HG03432 (cell line): ENCODE measurements at regions not wholly inside any gene's neighbourhood (a gene's known extent, or its start where the extent isn't known, plus 50 kb on each side); places are given as distances from the start of the nearest gene placed in this dataset.

Experiments
- ATAC-seq: cut with Tn5 transposase; IDR thresholded peaks from one replicate; pipeline ENCODE4 v1.9.1; 2021; ENCODE audit warnings: mild to moderate bottlenecking, moderate library complexity; ENCODE audit not compliant: unreplicated experiment

DNA sequence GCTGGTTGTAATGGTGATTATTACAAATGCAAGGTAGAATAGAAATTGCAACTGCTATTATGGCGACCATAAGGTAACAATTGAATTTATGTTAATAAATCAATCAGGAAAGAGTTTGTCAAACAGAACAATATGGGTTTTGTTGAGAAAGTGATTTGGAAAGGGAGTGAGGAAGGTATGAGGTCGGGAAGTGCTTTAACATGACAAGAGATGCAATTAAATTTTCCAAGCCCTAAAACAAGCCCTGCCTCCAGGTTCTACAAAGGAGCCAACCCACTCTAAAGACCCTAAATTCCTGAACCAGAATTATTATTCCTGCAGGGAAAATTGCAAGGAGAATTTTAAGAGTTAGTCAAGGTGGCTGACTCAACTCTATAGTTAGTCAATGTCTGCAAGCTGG lies 363.7 kb downstream of the BMPER start:
- no peak for ATAC-seq

DNA sequence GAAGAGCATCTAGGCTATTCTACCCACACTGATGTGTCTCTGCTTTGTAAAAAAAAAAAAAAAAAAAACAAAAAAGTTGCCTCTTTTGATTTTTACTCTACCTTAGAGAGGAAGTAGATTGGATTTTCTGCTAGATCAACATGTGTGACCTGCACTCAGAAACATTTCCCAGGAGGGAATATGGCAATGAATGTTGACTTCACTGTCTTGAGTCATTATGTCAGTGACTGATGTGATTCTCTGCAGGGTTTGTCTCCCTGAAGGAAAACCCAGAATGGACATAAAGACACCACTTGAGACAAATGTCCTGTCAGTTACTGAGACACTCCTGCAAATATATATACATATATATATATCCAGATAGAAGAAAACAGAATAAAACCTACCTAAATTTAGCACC lies 370.3 kb downstream of the BMPER start:
- ATAC-seq = no peak

DNA sequence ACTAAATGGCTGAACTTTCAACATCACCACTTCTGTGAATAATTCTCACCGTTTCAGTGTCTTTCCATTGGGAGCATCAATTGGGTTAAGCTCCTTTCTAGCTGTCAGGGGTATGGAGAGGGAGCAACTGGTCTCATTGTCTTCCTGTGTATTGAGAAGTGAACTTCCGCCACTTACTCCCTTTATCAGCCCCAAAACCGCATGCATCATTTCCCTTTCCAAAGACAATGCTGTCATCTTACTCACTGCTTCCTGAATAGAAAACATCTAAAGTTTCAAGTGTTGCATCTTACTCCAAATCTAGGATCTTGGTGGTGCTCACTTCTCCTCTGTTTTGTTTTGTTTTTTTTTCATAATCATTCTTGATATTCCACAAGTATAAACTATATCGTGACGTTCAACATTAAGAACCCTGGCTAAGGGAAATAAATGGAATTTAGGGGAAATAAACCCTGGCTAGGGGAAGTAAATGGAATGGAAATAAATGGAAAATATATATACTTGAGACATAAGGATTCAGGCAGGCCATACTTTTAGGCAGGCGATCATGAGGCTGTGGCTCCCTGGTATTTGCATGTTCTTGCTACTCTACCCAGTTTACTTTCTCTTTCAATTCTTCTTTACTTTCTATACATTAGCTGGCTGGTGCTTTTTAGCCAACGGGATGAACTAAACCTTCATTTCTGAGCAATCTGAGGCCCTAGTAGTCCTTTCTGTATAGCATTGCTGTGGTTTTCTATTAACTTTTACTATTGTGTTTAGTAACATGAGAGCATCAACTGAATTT lies 371.9 kb downstream of the BMPER start:
- peak; percentile 87 for ATAC-seq

DNA sequence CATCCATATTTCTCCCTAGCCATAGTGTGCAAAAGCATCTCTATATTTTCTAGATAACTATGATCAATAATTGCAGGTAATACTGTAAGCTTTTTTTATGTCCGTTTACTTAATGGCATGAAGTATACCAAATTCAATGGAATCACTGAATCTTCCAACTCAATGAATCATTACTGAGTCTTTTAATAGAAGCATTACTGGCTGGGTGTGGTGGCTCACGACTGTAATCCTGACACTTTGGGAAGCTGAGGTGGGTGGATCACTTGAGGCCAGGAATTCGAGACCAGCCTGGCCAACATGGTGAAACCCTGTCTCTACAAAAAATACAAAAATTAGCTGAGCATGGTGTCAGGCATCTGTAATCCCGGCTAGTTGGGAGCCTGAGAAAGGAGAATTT lies 372.5 kb downstream of the BMPER start:
- no peak for ATAC-seq

DNA sequence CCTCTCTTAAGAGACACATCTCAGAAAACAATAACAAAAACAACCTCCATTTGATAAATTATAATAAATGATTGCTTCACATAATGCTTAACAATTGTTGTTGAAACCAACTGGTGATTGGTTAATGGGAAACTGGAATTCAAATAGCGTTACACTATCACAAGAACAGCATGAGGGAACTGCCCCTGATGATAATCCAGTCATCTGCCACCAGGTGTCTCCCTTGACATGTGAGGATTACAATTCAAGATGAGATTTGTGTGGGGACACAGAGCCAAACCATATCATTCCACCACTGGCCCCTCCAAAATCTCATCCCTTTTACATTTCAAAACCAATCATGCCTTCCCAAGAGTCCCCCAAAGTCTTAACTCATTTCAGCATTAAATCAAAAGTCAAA lies 375.9 kb downstream of the BMPER start:
- no peak for ATAC-seq

DNA sequence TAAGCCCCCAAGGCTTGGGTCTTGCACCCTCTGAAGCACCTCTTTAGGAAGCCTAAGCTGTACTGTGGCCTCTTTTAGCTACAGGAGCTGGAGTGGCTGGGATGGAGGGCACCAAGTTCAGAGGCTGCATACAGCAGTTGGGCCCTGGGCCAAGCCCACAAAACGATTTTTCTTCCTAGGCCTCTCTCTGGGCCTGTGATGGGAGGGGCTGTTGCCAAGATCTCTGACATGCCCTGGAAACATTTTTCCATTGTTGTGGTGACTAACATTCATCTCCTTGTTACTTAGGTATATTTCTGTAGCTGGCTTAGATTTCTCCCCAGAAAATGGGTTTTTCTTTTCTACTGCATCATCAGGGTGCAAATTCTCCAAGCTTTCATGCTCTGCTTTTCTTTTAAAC lies 375.7 kb upstream of the NPSR1 start:
- ATAC-seq = no peak

DNA sequence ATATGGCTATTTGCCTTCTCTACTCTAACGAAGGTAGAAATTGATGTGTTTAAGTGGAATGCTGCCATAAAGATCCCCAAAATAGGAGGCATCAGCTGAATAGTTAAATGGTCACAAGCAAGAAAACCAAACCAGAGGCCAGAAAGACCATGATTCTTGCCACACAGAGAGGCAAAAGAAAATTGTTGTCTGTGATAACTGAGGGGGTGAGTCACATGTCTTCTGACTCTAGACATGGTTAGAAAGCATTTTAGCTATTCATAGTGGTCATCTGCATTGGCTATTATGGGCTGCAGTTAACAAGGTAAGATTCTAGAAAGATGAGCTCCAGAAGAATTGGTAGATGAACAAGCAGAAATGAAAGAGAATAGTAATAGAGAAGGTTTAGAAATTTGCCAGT lies 361.4 kb upstream of the NPSR1 start:
- no peak for ATAC-seq

DNA sequence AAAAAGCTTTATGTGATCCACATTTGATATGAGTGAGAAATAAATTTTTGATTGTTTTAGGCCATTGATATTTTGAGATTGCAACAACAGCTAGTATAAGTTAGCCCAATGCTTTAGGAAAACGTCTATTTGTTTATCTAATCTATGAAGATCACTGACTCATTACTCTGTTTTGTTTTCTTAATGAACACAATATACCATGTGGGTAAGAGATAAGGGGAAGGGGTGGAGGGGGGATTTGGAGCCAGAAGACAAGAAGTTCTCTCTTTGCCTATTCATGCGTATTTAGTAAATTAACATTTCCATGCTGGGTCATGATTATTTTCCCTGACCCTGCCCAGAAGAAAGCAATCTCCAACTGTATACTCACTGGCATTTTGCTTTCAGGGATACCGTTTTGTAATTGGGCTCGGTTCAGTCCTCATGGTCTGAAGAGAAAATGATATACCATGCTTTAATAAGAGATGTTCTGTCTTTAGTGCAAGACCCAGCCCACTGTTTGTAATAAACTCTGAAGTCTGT lies 359.5 kb upstream of the NPSR1 start:
- no peak for ATAC-seq

DNA sequence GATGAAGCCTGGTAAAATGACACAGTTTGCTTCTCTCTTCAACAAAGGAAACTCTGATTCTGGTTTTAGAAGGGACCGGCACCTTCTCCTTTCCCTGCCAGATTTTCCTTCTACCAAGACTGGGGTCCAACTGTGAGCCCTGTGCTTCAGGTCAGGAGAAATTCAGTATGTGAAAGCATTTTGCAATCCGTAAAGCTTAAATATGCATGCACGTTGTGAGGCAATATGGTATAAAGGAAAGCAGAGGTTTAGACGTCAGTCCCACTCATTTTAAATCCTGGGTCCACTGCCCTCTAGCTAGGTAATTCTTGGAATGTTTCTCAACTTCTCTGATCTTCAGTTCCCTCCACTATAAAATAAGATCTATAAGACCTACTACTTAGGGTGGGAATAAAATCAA lies 359.0 kb upstream of the NPSR1 start:
- no peak for ATAC-seq

DNA sequence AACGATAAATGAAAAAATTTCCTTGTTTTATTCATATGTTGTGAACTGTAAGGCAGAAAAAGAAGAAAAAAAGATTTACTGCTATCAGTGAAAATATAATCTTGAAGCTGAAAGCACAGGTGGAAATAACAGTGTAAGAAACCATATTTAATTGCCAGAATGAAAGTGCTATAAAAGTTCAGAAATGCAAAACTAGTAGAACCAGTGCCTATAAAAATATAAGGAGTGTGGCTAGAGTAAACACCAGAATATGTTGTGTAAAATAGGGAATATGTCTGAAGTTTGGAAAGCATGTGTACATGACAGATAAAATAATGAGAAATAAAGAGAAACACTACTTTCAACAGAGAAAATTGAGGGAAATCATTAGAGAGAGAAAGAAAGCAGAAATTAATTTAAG lies 350.5 kb upstream of the NPSR1 start:
- no peak for ATAC-seq

DNA sequence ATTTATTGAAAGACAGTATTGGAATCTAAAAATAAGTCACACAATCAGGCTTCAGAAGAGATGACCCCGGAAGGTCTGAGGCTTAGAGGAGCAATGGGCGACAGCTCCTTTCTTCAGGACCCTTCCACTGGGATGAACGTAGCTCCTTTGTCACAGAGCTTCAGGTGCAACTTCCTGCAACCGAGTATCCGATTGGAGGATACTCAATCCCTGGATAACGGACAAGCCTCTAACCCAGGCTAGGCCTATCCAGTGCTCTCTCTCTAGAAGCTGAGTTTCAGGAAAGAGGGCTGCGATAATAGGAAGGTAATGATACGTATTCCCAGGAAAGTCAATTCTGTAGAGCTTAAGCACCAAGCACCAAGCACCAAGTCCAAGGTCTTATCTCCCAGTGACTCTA lies 349.4 kb upstream of the NPSR1 start:
- ATAC-seq = no peak

DNA sequence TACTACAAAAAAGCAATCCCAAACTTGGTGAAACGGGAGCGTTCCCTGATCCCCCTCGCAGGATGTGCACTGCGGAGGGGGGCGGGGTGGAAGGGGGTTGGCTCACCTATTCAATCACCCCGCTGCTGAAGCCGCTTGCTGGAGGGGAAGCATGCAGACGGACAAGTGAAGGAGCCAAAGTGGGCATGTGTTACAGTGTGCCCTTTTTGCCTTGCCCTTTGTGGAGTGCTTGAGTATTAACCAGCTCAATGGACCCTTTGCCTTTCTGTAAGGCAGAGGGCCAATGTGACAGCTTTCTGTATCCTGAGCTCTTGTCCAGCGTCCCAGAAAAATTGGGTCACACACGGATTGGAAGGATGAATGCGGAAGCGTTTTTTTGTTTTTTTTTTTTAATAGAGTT lies 348.9 kb upstream of the NPSR1 start:
- ATAC-seq = no peak

DNA sequence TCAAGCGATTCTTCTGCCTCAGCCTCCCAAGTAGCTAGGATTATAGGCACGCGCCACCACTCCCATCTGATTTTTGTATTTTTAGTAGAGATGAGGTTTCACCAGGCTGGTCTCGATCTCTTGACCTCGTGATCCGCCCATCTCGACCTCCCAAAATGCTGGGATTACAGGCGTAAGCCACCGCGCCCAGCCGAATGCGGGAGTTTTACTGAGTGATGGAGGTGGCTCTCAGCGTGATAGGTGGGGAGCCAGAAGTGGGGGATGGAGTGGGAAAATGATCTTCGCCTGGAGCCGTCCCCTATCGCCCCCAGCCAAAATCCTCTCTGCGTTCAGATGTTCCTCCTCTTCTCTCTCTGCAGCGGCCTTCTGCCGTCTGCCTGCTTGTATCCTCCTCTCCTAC lies 348.4 kb upstream of the NPSR1 start:
- ATAC-seq = no peak

DNA sequence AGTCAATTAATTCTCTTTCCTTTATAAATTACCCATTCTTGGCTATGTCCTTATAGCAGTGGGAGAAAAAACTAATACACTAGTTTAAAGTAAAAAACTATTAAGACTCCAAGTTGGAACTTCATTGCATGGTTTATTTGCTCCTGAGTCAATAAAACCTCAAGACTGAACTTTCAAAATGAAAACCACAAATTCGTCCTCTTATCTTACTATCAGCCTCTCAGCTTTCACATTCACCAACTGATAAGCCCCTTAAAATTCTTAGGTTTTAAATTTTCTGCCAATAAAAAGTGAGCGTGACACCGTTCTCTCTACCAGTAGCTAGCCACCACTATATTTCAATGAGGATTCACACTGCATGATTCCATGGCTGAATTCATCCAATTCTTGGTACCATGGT lies 346.4 kb upstream of the NPSR1 start:
- ATAC-seq = no peak

DNA sequence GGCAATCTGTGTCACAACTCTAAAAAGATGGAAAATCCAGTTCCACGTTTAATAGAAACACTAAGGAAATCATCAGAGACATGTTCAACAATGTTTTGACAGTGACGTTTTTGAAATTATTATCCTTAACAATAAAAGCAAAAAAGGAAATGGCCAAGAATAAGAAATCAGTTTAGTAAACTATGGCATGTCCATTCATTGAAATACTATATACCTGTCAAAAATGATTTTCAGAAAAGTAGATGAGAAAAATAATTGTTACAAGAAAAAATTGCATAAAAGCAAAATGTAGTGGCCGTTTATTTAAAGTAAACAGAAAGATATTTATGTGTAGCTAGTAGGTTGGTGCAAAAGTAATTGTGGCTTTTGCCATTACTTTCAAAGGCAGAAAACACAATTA lies 345.4 kb upstream of the NPSR1 start:
- ATAC-seq = no peak

DNA sequence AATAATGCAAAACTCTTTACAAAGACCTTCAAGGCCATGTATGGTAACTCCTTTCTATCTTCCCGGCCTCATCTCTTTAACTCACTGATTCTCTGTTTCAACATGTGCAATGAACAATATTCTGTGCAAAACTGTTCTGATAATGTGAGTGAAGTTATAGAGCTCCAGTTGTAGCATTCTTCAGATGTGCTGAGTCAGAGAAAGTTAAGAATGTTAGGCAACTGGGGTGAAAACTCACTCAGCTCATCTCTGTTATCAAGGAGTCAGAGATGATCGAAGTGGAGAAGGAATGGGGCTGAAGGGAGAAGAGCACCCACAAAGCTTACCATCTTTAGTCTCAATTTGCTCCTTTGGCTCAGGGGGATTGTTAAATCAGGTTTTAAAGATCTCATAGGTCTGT lies 344.7 kb upstream of the NPSR1 start:
- no peak for ATAC-seq

DNA sequence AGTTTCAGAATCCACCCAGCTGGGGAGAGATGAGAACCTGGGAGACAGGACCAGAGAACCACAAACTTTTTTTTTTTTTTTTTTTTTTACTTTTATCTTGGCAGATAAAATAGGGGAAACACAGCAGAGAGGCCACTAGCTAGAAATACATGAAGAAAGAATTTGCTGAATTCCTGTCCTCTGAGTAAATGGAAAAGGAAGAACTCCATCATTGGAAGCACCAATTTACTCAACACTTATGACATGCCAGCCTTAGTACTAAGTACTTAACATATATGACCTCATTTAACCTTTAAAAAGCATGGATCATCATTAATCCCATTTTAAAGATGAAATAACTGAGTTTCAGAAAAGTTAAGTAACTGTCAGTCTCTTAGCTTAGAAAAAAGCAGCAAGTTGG lies 343.0 kb upstream of the NPSR1 start:
- ATAC-seq = no peak

DNA sequence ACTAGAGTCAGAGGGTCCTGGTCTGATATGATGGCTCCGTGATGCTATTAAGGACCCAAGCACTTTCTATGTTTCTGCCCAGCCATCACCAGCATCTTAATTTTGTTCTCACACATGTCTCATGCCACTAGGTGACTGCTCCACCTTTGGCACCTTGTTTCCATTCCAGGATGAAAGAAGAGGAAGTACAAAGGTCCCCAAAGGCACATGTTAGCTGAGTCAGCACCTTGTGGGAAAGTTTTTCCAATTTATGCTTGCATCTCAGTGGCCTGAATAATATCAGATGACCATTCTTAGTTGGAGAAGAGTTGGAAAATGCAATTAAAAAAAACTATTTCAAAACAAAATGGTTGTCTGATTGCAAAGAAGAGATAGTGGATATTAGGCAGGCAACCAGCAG lies 341.0 kb upstream of the NPSR1 start:
- no peak for ATAC-seq

DNA sequence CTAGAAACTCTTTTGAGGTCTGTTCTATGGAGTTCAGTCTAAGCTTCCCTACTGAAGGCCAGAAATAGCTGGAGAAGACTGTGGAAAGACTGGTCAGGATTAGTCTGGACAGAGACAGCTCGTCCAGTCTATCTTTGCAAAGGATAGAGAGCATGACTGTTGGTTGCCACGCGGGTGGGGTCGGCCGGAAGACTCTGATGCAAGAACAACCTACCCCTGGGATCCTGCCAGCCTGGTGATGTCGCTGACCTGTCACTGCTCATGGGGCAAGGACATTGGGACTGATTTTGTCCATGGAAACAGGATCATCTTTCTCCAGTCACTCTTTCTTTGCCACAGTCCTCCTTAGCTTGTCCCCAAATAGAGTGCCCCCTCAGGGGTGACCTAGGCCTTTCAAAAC lies 337.6 kb upstream of the NPSR1 start:
- ATAC-seq = no peak

DNA sequence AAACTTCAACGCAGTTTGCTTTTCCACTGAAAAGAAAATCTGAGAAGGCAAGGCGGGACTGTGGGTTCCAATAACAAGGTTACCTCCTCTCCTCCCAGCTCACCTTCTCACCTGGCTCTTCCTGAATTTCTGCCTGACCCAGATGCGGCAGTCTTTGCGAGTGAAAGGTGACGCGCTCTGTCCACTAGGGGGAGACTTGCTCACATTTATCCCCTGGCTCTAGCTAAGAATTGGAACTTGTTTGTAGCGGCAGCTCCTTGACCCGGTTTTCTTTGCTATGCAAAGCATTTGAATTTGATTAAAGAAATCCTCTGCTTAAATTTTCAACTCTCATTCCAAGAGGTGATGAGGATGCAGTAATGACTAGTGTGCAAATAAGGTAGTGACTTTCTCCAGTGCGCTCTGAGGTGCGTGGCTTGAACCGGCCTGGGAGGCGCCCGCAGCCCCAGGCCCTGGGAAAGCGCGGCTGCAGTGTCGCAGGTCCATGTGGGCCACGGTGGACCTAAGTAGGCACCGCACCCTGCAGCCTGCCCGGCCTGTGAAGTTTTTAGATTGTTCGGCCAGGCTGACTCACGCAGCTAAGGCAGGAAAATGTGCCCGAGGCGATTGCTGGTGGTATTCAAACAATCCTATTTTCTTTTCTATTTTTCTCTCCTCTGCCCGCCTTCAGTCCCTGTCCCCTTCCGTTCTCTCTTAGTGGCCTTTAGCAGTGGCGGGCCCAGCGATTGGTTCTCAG lies 336.9 kb upstream of the NPSR1 start:
- ATAC-seq = peak; percentile 93

DNA sequence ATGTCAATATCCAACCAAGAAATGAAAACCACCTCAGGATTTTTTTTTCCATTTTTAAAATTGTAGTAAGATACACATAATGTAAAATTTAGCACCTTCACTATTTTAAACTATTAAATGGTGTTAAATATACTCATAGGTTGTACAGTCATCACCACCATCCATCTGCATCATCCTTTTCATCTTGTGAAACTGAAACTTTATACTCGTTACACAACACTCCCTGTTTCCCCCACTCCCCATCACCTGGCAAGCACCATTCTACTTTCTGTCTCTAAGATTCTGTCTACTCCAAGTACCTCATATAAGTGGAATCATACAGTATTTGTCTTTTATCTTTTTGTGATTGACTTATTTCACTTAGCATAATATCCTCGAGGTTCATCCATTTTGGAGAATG lies 335.2 kb upstream of the NPSR1 start:
- peak; percentile 54 for ATAC-seq

DNA sequence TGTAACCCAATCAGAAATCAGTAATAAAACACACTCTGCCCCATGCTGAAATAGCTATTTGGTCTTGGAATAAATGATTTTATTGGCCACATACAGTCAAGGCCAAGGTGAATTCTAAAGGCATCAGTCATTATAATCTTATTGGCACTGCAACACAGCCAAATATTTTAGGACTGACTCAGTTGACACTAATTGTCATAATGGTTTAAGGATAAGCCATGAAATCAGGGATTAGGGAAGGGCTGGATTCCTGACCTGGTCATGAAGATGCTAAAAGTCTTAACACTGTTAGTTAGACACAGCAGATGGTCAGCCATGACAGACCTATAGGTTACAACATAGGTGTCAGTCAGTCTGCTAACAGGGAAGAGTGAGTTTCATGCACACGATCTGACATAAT lies 330.3 kb upstream of the NPSR1 start:
- ATAC-seq = no peak
